ENCODE measurements at regions not wholly inside any gene's neighbourhood (a gene's known extent, or its start where the extent isn't known, plus 50 kb on each side); places are given as distances from the start of the nearest gene placed in this dataset.

DNA sequence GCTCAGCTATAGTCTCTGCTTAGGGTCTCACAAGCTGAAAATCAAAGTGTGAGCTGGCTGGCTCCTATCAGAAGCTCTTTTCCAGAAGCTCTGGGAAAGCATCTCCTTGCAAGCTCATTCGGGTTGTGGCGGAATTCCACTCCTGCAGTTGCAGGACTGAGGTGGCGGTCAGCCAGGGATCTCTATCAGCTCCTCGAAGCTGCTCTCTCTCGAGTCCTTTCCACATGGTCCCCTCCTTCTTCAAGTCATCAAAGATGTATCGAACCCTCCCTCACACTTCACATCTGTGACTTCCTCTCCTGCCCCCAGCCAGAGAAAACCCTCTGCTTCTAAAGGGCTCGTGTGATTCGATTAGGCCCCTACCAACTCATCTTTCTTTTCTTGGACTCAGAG lies 141.7 kb downstream of the ZFP36L2 start:
- DNase-seq: no peak

DNA sequence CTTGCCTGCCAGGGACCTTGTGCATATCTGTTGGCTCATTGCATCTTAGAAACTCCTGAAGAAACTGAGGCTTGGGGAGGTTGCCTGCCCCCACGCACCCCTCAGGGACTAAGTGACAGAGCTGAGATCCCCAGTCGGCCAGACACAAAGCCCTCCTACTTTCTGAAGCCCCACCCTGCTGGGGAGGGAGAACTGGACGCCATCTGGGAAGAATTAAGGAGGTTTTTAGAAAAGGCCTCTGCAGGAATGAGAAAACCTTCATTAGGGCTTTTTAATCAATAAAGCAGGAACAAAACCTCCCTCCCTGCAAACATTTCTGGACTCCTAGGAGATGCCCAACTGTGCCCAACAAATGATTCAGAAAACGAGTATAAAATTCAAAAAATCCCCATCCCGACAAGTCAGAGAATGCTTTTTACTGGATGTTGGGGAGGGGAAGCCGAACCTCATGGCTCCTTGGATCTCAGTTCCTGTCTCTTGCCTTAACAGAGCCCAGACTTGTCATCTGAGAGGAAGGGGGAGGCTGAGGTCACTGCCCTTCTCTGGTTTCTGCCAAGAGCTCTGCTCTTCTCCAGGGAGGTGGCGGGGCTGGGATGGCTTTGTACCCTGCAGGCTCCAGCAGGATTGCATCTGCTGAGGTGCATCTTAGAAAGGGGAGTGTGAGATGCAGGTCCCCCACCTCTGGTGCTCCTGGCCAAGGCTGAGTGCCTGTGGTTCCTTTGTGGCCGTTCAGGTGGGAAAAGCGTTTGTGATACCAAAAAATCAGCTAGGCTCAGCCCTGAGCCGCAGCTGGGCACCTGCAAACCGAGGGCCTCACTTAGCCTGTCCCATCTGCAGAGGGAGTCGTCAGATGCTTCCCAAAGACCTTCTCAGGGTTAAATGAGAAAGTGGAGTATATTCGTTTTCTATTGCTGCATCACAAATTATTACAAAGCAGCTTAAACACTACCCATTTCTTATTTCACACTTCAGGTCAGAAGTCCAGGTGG lies 142.4 kb downstream of the ZFP36L2 start:
- DNase-seq: no peak

DNA sequence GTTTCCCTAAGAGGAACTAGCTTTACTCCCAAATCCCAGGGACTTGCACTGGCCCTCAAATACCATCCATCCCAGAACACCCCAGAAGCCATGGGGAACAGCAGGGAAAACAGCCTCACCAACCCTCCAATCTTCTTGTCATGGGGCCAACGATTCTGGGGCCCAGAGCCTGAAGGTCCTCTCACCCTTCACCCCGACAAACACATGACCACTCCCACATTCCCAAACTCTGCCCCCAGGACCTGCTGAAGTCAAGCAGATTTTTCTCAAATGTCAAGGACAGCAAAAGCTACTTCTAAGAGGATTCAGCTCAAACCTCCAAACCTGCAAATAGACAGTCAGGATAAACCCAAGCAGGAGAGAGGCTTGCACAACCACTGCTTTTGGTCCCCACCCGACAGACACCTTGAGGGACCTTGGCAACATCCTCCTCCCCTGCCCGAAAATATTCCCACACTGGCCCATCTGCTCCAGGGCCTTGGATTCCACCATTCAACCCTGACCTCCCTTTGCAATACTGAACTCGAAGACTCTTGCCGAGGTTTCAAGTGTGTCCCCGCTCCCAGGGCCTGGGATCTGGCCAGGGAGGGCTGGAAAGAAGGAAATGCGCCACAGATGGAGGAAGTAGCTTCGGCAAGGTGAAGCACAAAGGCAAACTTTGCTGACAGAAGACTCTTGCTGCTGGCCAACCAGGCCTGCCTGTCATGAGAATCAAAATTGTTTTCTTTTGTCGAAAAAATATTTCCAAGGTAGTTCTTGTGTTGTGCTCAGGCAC lies 143.3 kb downstream of the ZFP36L2 start:
- no peak for DNase-seq

DNA sequence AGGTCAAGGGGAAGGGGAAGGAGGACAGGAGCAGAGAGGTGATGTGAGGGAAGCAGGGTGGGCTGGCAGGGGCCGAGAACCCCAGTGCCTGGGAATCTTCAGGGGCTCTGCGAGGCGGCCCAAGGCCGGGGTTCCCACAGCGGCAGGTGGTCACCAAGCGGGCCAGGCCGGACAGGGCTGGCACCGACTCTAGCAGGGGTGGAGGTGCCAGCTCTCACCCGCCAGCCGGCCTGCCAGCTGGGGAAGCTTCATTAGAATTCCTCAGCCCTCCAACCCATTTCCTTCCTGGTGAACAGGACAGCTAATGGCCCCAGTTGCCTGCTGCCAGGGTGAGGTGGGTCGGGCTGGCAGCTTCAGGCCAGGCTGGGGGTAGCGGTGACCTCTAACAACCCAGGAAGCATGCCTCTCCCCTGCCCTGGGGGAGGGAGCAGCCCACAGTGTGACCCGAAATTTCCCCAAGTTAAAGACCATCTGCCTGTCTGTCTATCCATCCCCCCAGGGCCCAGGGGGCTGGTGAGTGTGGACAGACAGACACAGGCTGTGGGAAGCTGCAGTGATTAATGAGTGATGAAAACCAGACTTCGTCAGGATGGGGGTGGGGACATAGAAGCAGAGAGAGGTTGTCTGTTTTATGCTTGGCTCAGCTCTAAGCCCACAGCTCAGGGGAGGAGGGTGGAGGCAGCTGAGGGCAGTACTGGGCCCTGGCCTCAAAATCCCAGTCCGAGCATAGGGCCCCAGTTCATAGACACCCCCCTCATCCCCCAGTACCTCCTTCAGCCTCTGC lies 144.1 kb downstream of the ZFP36L2 start:
- DNase-seq: no peak

DNA sequence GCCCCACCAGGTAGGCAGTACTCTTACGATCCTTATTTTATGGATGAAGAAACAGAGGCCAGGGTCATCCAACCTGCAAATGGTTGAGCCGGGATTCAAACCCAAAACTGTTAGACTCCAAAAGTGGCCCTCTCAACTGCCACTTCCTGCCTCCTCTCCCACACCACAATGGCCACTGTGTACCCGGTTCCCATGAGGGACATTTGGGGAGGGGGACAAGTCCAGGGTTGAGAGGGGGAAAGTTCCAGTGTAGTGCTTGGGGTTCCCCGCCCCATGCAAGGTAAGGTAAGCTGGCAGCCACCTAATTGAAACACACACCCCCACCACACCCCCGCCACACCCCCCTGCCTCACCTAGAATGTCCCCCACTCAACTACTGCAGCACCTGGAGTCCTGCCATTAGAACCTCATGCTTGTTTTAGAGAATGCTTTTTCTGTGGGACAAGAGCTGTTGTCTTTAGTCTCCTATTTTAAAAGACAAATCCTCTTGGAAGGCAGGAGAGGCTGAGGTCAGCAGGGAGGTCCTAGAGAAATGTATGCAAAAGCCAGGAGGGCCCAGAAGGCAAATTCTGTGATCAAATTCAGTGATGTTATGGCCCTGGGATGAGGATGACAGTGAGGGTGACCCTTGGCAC lies 145.2 kb downstream of the ZFP36L2 start:
- DNase-seq: no peak

DNA sequence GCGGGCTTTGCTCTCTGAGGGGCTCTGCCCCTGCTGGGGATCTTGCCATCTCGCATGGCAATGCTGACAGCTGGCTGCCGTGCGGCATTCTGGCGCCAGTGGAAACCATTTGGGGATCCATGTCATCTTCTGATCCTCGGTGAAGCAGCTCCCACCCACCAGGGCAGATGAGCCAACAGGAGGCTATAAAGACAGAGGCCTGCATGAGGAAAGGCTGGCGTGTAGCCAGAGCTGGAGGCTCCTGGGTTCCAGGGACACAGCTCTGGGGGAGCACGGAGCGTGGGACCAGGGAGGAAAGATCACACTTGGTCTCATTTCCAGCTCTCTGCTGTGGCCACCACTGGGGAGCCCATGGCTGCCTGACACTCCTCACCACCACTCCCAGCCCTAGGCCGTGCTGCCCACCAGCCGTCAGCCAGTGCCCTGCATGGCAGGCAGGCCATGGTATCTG lies 145.8 kb downstream of the ZFP36L2 start:
- no peak for DNase-seq

DNA sequence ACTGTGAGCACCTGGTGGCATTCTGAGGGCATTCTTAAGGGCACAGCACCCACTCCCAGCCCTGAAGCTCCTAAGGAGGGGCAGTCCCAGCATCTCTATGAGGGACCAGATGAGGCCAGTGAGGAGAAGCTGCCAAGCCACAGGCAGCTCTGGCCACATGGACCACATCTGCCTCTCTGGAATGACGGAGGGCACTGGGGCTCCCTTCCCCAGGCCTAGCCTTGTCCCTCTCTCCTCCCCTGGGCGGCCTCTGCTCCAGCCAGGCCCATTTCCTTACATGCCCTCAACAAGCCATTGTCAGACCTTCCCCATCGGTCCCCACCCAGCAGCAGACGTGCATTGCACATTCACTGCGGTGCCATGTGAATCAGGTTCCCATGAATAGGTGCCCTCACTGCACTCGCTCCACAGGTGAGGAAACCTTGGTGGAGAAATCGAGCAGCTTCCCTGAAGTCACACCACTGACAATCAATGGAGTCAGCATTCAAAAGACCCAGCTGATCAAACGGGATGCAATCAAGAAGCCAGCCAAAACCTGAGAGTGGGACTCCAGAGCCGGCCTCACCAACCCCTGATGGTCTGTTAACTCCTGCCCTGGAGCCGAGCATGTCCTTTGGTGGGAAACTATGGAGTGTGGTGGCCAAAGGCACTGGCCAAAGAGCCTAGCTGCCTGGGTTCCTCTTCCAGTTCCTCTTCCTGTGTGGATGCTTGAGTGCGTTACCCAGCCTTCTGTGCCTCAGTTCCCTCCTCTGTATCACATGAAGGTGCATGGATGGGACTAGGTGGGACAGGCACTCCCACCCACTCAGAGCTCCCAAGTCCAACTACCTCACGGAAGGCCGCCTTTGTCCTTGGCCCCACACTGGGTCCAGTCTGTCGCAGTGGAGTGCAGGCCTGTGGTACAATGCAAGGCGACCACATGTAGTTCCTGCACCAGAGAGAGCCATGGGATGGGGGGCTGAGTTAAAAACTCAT lies 147.3 kb downstream of the ZFP36L2 start:
- DNase-seq: no peak

DNA sequence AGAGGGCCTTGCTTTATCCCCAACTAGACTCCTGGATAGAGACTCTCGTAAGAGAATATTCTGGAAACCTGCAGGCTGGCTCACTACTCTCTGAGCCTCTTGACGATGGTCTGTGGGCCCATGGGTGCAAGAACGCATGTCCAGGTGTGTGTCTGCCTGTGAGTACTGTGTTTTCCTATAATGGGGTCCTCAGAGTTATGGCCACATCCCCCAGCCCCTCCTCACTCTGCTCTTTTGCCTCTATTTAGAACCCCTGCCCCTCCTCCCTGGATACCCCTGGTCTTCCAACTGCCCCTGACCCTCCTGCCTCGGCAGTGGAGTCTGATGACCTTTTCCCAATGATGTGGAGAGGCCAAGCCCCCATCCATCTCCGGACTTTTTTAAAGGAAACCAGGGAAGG lies 148.1 kb downstream of the ZFP36L2 start:
- DNase-seq: no peak

DNA sequence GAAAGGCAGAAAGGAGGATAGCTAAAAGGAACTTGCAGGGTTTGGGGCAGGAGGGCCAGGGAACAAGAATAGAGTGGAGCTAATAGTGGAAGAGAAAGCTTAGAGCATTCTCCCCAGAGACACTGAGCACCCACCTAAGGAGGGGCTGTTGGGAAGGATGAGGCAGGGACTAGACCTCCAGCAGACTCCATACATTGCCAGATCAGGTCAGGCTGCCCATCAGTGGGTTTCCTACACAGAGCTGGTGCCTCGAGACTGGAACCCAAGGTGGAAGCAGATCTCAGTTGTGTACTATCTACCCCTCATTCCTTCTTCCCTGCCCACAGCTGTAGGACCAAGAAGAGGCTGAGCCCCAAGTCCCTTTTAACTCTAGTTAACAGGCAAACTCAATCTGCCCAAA lies 148.5 kb downstream of the ZFP36L2 start:
- no peak for DNase-seq

DNA sequence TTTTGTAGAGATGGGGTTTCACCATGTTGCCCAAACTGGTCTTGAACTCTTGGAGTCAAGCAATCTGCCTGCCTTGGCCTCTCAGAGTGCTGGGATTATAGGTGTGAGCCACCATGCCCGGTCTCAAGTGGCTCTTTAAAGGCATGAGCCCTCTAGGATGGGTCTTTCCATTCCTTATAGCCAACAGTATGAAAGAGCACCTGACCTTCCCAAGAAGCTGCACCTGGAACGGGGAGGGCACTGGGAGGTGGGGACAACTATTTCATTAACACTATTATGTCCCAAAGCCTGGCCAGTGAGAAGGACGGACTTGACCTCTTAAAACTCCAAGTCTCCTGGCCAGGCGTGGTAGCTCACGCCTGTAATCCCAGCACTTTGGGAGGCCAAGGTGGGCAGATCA lies 149.7 kb downstream of the ZFP36L2 start:
- DNase-seq: no peak

DNA sequence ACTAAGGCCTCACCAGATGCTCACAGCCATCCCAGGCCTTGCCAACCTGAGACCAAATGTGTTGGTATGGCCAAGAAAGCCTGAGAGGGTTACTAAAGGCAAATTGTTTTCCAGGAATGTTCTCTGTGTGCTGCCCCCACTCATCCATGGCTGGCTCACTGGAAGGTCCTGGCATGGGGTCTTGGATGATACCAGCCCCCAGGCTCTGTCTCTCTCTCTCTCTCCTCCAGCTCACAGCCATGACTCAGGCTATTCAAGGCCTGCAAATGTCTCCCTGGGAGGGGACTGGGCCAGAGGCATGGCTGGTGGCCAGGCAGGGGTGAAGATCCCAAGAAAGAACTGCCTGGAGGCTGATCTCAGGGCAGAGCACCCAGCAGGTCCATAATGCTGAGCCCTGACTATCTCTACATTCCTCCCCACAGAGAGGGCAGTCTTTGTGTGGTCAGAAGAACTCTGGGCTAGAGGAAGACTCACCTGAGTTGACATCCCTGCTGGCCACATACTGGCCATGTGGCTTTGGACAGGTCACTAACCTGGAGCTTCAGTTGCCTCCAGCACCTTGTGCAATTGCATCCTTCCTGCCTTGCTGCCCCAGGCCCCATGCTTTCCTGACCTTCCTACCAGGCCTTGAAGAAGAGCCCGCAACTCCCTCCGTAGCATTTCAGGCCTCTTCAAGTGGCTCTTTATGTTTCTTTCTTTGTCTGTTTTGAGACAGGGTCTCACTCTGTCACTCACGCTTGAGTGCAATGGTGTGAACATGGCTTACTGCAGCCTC lies 150.4 kb downstream of the ZFP36L2 start:
- no peak for DNase-seq

DNA sequence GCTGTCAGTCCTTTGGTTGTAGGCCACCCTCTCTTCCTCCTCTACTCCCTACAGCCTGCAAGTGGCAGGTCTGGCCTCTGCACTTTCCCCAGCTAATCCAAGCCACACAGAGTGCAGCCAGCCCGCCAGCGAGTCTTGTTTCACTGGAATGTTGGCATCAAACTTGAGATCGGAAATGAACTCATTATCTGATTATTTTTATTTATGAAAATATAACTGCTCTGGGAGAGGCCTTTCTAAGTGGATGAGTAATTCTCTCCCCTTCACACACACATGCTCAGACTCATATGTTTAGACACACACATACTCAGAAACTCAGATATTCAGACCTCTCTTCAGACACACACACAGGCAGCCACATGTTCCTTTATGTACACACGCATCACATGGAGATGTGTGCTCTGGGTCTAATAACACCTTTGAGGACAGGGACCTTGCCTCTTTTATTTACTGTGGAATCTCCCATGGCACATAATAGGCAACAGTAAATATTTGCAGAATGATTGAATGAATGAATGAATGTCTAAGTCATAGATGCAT lies 151.3 kb downstream of the ZFP36L2 start:
- DNase-seq: no peak

DNA sequence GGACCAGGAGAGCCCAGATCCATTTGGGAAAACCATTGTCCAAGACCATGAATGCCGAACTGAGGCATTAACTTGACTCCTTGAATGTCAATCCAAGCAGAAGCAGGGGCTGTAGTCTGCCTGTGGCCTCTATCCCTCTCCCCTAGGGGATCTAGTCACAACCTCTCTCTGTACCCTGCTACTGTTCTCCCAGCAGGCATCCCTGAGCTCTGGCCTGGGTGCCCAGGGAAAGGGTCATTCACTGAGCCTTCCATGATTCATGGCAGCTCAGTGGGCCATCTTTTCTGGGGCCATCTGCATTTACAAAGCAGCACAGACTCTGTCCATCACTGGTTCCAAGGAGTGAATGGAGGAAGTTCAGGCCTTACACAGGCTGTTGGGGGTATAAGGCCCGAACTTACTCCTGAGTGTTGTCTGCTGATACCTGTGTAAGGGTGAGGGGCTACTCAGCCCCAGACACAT lies 151.8 kb downstream of the ZFP36L2 start:
- no peak for DNase-seq

DNA sequence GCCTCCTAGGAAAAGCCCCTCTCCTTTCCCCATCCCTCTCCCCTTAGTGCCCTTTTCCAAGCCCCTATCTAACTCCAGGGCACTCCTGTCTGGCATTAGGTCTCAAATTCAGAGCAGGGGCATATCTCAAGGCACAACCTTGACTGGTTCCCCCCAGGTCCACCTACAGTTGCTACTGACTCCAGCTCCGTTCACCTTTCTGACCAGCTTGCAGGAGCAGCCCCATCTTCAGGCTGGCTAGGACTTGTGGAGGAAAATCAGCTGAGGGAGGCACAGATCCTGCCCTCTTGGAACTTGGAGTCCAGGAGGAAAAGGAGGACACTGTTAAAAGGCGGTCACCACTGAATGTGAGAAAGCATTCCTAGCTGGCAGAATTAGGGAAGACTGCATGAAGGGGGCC lies 152.4 kb downstream of the ZFP36L2 start:
- DNase-seq: no peak

DNA sequence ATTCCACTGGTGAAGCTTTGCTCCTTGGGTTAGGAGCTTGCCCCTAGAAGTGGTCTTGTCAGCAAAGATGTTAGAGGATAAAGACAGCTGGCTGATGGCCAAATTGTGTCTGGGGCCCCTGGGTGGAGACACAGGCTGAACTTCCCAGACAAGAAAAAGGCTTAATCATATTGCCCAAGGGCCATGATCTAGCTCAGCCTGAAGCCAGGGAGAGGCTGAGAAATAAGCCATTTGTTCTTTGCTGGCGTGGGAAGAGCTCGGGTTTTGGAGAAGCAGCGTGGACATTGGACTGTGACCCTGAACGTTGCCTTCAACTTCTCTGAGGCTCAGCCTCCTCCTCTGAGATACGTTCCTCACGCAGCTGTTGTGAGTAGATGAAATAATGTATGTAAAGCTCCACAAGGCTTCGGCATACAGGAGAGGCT lies 153.0 kb downstream of the ZFP36L2 start:
- no peak for DNase-seq

DNA sequence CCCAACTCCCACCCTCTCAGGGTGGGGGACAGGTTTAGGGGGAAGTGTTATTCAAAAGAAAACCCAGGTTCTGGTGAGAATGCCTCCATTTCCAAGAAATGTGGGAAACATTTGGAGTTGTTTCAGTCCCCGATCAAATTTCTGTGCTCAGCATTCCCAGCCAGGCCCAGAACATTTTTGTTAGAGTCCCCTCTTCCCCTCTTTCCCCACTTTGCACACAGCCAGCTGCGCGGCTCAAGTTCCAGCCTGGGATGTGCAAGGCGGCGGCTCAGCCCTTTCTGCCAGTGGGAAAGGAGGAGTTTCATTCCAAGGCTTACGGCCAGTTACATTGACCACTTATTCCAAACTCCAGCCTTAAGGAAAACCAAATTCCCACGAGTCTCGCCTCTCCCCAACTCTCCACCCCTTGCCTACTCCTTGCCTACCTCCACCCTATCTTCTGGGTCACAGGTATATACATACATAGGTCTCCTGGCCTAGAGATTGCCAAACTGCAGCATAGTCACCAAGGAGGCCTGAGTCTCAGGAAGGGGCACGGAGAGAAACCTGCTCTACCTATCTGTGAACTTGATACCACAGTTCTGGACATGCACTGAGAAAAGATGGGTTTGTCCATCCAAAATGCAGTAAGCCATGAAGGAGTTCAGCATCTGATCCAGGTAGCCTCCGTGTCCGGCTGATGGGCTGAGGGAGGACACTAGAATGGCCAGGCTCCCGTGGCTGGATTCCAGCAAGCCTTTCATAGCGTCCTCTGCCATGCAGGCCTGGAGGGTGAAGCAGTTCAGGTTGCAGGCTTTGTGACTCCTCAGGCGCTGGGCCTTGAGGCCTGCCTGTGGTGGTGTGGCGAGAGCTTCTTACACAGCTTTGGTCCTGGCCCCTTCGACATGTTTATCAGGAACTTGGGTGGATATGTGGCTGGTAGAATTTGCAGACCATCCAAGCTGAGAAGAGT lies 154.5 kb downstream of the ZFP36L2 start:
- no peak for DNase-seq

DNA sequence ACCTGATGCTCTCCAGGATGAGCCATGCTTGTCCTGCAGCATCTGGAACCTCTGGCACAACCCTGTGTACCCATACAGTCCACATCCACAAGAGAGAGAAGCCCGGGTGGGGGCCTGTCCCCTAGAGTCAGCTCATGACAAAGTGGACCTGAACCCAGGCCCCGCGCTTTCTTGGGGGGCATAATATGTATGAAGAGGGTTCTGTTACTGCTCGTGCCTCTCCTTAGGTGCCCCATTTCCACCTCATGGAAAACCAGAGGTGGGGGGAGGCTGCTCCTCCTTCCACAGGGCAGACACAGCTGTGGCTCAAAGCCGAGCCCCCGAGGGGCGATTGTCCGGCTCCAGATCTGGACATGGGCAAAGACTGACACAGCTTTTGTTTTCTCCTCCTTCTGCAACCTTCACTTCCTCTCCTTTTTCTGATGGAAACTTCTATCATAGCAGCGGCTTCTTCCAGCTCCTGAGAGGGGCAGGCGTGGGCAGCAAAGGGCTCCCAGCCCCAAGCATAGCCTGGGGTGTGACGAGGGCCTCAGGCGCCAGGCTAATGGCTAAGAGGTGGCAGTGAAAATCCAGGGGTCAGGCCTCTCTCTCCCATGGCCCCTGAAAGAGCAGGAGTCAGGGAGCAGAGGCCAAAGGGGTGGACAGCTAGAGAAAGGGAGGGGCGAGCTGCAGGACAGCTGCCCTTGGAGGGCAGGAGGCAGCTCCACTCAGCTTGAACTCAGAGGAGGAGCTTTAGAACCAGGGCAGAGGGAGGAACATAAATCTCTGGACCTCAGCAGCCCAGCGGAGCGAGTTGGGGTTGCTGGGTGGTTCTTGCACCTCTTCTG lies 155.5 kb downstream of the ZFP36L2 start:
- no peak for DNase-seq

DNA sequence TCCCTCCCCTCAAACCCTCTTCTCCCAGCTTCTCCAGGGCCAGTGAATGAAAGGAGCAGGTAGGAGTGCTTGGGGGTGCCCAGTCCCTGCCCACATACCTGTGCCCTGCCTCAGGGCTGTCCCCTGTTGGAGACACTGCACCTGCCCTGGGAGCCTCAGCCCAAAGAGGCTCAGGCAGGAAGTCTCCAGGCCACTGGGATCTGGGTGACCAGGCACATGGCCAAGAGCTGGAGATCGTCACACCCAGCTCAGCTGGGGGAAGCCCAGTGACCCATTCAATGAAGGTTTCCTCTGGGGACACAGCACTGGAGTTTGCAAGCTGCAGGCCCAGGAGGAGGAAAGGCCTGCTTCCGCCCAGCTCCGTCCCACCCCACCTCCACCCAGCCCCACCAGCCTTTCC lies 156.4 kb downstream of the ZFP36L2 start:
- no peak for DNase-seq
